GM23338 (cell line): ENCODE measurements at regions not wholly inside any gene's neighbourhood (a gene's known extent, or its start where the extent isn't known, plus 50 kb on each side); places are given as distances from the start of the nearest gene placed in this dataset.

Source experiments
- EZH2 ChIP-seq: fragments of 200-600 bp; sonication (generic); IDR thresholded peaks from one replicate; pipeline ENCODE4 v1.8.0; 2017; ENCODE audit warnings: antibody characterized with exemption, mild to moderate bottlenecking, low read depth; ENCODE audit not compliant: unreplicated experiment
- EZH2phosphoT487 ChIP-seq: fragments of 200-600 bp; sonication (generic); IDR thresholded peaks from one replicate; pipeline ENCODE4 v1.8.1; 2018; ENCODE audit warnings: antibody characterized with exemption; ENCODE audit not compliant: unreplicated experiment
- JUNB ChIP-seq: IDR thresholded peaks from one replicate; pipeline ENCODE4 v1.6.1; 2016; ENCODE audit warnings: antibody characterized with exemption; ENCODE audit not compliant: unreplicated experiment
- REST ChIP-seq: IDR thresholded peaks from one replicate; pipeline ENCODE4 v1.6.1; 2018; ENCODE audit warnings: antibody characterized with exemption; ENCODE audit not compliant: unreplicated experiment
- TF ChIP-seq, protein P1 (sequence below), 2 experiments: fragments of 200-600 bp in 1 of 2; sonication (generic) in 1 of 2; conservative IDR thresholded peaks; 2 replicates each; pipeline versions ENCODE4 v1.5.1 to v1.6.1; 2016 to 2017; ENCODE audit warnings: antibody characterized with exemption in 2 of 2, low read depth in 2 of 2, mild to moderate bottlenecking in 2 of 2, moderate library complexity in 1 of 2

- TF ChIP-seq, protein P1, sequence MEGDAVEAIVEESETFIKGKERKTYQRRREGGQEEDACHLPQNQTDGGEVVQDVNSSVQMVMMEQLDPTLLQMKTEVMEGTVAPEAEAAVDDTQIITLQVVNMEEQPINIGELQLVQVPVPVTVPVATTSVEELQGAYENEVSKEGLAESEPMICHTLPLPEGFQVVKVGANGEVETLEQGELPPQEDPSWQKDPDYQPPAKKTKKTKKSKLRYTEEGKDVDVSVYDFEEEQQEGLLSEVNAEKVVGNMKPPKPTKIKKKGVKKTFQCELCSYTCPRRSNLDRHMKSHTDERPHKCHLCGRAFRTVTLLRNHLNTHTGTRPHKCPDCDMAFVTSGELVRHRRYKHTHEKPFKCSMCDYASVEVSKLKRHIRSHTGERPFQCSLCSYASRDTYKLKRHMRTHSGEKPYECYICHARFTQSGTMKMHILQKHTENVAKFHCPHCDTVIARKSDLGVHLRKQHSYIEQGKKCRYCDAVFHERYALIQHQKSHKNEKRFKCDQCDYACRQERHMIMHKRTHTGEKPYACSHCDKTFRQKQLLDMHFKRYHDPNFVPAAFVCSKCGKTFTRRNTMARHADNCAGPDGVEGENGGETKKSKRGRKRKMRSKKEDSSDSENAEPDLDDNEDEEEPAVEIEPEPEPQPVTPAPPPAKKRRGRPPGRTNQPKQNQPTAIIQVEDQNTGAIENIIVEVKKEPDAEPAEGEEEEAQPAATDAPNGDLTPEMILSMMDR (conservative IDR thresholded peaks at IDR 0.05; ENCODE audit: low read depth in 2 of 2): no peak
- TF ChIP-seq EZH2phosphoT487 (no peak), EZH2 (no peak), JUNB (no peak), REST (no peak)
Observed at GRCh38 chr14:89684139-89684538, 267.1 kb upstream of the FOXN3 start.
